Lung (tissue), 11 donors: ENCODE measurements at regions not wholly inside any gene's neighbourhood (a gene's known extent, or its start where the extent isn't known, plus 50 kb on each side); places are given as distances from the start of the nearest gene placed in this dataset.

Experiments
- ATAC-seq: fragments of 200-7000 bp; cut with Tn5 transposase; one replicate; pipeline ENCODE4 v1.9.1; 2020; ENCODE audit warnings: moderate number of reproducible peaks; ENCODE audit not compliant: insufficient read depth, low FRiP score
- DNase-seq, 3 donors: peaks; one replicate each; pipeline ENCODE4 v3.0.0-alpha.2; 2013 to 2017
- H3K27ac ChIP-seq, 2 donors: one replicate each; pipeline ENCODE4 v1.5.1; 2013; ENCODE audit warnings: mild to moderate bottlenecking in 2 of 2, moderate library complexity in 2 of 2, control low read depth in 1 of 2, inconsistent platforms in 1 of 2, low read depth in 1 of 2, low read length in 1 of 2
- H3K27me3 ChIP-seq, 3 donors: one replicate each; pipeline ENCODE4 v1.5.1; 2013; ENCODE audit warnings: low read length in 2 of 3; ENCODE audit not compliant: control insufficient read depth in 3 of 3, insufficient read depth in 3 of 3
- H3K36me3 ChIP-seq, 4 donors: one replicate each; pipeline ENCODE4 v1.5.1; 2013; ENCODE audit warnings: low read length in 4 of 4, mild to moderate bottlenecking in 1 of 4, moderate library complexity in 1 of 4; ENCODE audit not compliant: control insufficient read depth in 4 of 4, insufficient read depth in 4 of 4
- H3K4me1 ChIP-seq, 5 donors: one replicate each; pipeline ENCODE4 v1.5.1; 2013; ENCODE audit warnings: low read length in 5 of 5, mild to moderate bottlenecking in 2 of 5, moderate library complexity in 1 of 5; ENCODE audit not compliant: control insufficient read depth in 5 of 5, insufficient read depth in 5 of 5
- H3K4me3 ChIP-seq: one replicate; pipeline ENCODE4 v1.5.1; 2013; ENCODE audit warnings: mild to moderate bottlenecking, control low read depth, moderate library complexity
- H3K9ac ChIP-seq, 2 donors: one replicate each; pipeline ENCODE4 v1.5.1; 2013; ENCODE audit warnings: low read length in 2 of 2, control low read depth in 1 of 2; ENCODE audit not compliant: insufficient read depth in 1 of 2
- H3K9me3 ChIP-seq, 4 donors: one replicate each; pipeline ENCODE4 v1.5.1; 2013; ENCODE audit warnings: low read length in 3 of 4, mild to moderate bottlenecking in 1 of 4, moderate library complexity in 1 of 4; ENCODE audit not compliant: control insufficient read depth in 4 of 4, insufficient read depth in 3 of 4
- WGBS, 2 donors: extraction: QIAGEN DNeasy Blood & Tissue Kit; methylation state at CpG; one replicate each; pipeline ENCODE4 v1.1.7; 2013; 5-methylcytosine and 5-hydroxymethylcytosine counted together
- TF ChIP-seq, protein P1 (sequence below): IDR thresholded peaks from 2 replicates; pipeline ENCODE4 v1.5.1; 2012; ENCODE audit warnings: mild to moderate bottlenecking; ENCODE audit errors: control extremely low read depth, extremely low read depth
- donor health status: control.
- donor health status: control.
- donor health status: Bipolar disorder and iron deficiency.
- donor health status: healthy.
- donor health status: DM: yes; HTN: yes; CAD: no.

DNA sequence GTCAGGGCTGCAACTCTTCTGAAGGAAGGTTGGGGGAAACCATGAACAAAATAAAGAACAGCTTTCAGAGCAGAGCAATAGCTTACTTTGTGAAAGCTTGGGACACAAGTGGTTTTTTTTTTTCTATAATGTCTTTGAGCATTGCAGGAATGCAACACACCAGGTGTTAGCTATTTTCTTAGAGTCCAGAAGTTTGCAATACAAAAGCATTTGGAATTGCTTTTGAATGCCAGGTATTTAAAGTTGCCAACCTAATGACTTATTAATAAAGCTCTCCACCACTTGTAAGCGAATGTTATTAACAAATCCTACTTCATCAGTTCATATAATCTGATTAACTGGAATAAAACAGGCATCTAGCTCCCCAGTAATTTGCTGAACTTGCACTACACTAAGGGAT is 172.6 kb downstream of the NUFIP1 start:
- Histone ChIP-seq H3K36me3 (no peaks in the 10 kb centered on the region), H3K9ac (no peak overlapping the region), H3K9me3 (no peaks in the 10 kb centered on the region), H3K4me1 (peaks cover 0 to 11% (median 6%) of the 10 kb centered on the region in 5 donors), H3K27ac (no peak overlapping the region), H3K4me3 (no peak overlapping the region), H3K27me3 (no peaks in the 10 kb centered on the region)
- ATAC-seq (no peak), DNase-seq (no peak)
- TF ChIP-seq, protein P1, sequence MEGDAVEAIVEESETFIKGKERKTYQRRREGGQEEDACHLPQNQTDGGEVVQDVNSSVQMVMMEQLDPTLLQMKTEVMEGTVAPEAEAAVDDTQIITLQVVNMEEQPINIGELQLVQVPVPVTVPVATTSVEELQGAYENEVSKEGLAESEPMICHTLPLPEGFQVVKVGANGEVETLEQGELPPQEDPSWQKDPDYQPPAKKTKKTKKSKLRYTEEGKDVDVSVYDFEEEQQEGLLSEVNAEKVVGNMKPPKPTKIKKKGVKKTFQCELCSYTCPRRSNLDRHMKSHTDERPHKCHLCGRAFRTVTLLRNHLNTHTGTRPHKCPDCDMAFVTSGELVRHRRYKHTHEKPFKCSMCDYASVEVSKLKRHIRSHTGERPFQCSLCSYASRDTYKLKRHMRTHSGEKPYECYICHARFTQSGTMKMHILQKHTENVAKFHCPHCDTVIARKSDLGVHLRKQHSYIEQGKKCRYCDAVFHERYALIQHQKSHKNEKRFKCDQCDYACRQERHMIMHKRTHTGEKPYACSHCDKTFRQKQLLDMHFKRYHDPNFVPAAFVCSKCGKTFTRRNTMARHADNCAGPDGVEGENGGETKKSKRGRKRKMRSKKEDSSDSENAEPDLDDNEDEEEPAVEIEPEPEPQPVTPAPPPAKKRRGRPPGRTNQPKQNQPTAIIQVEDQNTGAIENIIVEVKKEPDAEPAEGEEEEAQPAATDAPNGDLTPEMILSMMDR = no peak
- WGBS, 2 donors = 90 to 91% methylated on average over 1 of the region's 1 CpG

DNA sequence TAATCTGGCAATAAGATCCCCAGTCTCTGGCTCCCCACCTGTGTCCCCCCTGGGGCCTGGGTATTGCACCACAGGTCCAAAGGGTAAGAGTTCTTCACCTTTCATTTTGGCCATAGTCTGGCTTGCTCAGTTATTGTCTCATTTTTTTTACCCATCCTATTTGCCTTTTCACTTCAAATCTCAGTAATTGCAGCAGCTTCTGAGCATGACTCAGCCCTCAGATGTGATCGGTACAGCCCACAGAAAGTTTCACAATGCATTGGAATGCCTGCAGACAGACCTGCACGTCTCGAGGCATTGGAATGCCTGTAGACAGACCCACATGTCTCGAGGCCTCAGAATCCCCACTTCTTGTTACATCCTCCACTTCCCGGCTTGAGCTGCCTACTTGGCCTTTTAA is 173.6 kb downstream of the NUFIP1 start:
- DNase-seq = peak; percentile 33 to 54 (median 38)
- Histone ChIP-seq H3K4me3 (no peak overlapping the region), H3K27me3 (no peaks in the 10 kb centered on the region), H3K9me3 (no peaks in the 10 kb centered on the region), H3K36me3 (no peaks in the 10 kb centered on the region), H3K9ac (no peak overlapping the region), H3K4me1 (peaks cover 0 to 13% (median 6%) of the 10 kb centered on the region in 5 donors), H3K27ac (no peak overlapping the region)
- peak; percentile 90 for ATAC-seq
- TF ChIP-seq, protein P1 = no peak
- 32 to 34% methylated on average over 5 of the region's 5 CpGs for WGBS, 2 donors

GRCh38 chr13:44814836-44815235 is 174.4 kb downstream of the NUFIP1 start:
- TF ChIP-seq, protein P1 = no peak
- no peak for ATAC-seq
- DNase-seq = no peak
- Histone ChIP-seq H3K36me3 (no peaks in the 10 kb centered on the region), H3K27ac (no peak overlapping the region), H3K4me1 (peaks cover 0 to 15% (median 7%) of the 10 kb centered on the region in 5 donors), H3K9ac (no peak overlapping the region), H3K4me3 (no peak overlapping the region), H3K27me3 (no peaks in the 10 kb centered on the region), H3K9me3 (no peaks in the 10 kb centered on the region)
- WGBS, 2 donors = 88 to 92% methylated on average over 2 of the region's 2 CpGs

DNA sequence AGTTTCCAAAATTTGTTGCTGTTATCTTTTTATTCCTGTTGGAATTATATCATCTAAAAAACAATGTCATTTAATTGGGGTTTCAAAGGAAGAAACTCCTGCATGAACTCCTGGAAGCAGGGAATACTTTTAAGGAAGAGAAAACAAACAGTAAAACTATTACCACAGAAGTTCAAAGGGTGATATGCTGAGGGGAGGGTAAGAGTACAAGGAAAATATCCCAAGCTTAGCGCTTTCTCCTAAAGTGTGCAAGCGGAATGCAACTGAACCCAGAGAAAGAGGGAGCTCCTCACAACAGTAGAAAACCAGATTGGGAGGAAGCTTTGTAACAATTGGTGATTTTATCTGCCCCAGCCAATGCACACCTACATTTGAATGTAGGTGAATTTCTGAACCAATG is 175.1 kb downstream of the NUFIP1 start:
- DNase-seq = no peak
- Histone ChIP-seq H3K4me1 (peaks cover 0 to 10% (median 6%) of the 10 kb centered on the region in 5 donors), H3K36me3 (no peaks in the 10 kb centered on the region), H3K27ac (no peak overlapping the region), H3K4me3 (no peak overlapping the region), H3K9ac (no peak overlapping the region), H3K9me3 (no peaks in the 10 kb centered on the region), H3K27me3 (no peaks in the 10 kb centered on the region)
- WGBS, 2 donors = 95 to 97% methylated on average over 2 of the region's 2 CpGs
- ATAC-seq = no peak
- TF ChIP-seq, protein P1 = no peak
